Gastrocnemius medialis (tissue), 4 donors: ENCODE measurements at regions not wholly inside any gene's neighbourhood (a gene's known extent, or its start where the extent isn't known, plus 50 kb on each side); places are given as distances from the start of the nearest gene placed in this dataset.

ENCODE experiments used
- ATAC-seq, 2 donors: fragments of 150-250 bp; one replicate each; pipeline ENCODE4 v1.9.1; 2016
- DNase-seq, 2 donors: peaks; one replicate each; pipeline ENCODE4 v3.0.0-alpha.2; 2019
- H3K27ac ChIP-seq, 4 donors: fragments of 200-600 bp; sonication (generic); 1 replicate in 1 of 4; 2 replicates in 3 of 4; pipeline ENCODE4 v1.5.1; 2016 to 2018; ENCODE audit warnings: mild to moderate bottlenecking in 2 of 4, moderate library complexity in 1 of 4
- H3K27me3 ChIP-seq, 3 donors: fragments of 200-600 bp; sonication (generic) in 2 of 3; 1 replicate in 1 of 3; 2 replicates in 2 of 3; pipeline versions ENCODE4 v1.5.1 to v1.6.0; 2016 to 2019; ENCODE audit warnings: mild to moderate bottlenecking in 1 of 3, moderate library complexity in 1 of 3
- H3K36me3 ChIP-seq, 2 donors: fragments of 200-600 bp; sonication (generic) in 1 of 2; one replicate each; pipeline ENCODE4 v1.5.1; 2017 to 2018
- H3K4me1 ChIP-seq, 2 donors: fragments of 200-600 bp; sonication (generic) in 1 of 2; one replicate each; pipeline ENCODE4 v1.5.1; 2016 to 2017; ENCODE audit warnings: mild to moderate bottlenecking in 2 of 2
- H3K4me3 ChIP-seq, 4 donors: fragments of 200-600 bp; sonication (generic) in 3 of 4; 1 replicate in 1 of 4; 2 replicates in 3 of 4; pipeline ENCODE4 v1.5.1; 2016 to 2019; ENCODE audit warnings: mild to moderate bottlenecking in 2 of 4
- H3K9me3 ChIP-seq, 3 donors: fragments of 200-600 bp; sonication (generic) in 2 of 3; 1 replicate in 1 of 3; 2 replicates in 2 of 3; pipeline ENCODE4 v1.5.1; 2016 to 2019
- CTCF ChIP-seq, 5 experiments: fragments of 450-650 bp in 3 of 5; fragments of 200-600 bp in 2 of 5; sonication (generic) in 2 of 5; IDR thresholded peaks in 4 of 5; conservative IDR thresholded peaks in 1 of 5; 1 replicate in 4 of 5; 2 replicates in 1 of 5; pipeline ENCODE4 v1.5.1; 2016 to 2019; ENCODE audit warnings: antibody characterized with exemption in 5 of 5, mild to moderate bottlenecking in 3 of 5, moderate library complexity in 3 of 5
- POLR2A ChIP-seq, 2 donors: fragments of 450-650 bp; IDR thresholded peaks; one replicate each; pipeline ENCODE4 v1.6.1; 2017; ENCODE audit warnings: antibody characterized with exemption in 2 of 2, mild to moderate bottlenecking in 2 of 2, moderate library complexity in 2 of 2
- in situ Hi-C, 4 donors: fragments of 200-750 bp; cut with MboI; loops; one replicate each; pipeline versions ENCODE4 v1.15.0 to v1.8.0; 2017; ENCODE audit warnings: low sequenced_read_pairs in 4 of 4
- intact Hi-C: fragments of 100-400 bp; cut with DNase I; formaldehyde crosslinking; loops from one replicate; pipeline ENCODE4 v1.15.1; 2023; ENCODE audit warnings: low total_unique reads

GRCh38 chr15:81575436-81576123 lies 201.6 kb upstream of the TMC3 start:
- ATAC-seq (no peak), DNase-seq (no peak)

GRCh38 chr15:81573098-81573746 lies 199.2 kb upstream of the TMC3 start:
- intact Hi-C loops (no loop called here), in situ Hi-C loops (no loop called here)
- Histone ChIP-seq H3K27ac (no peak overlapping the region), H3K4me3 (no peak overlapping the region), H3K9me3 (no peaks in the 10 kb centered on the region), H3K27me3 (peaks cover 0 to 3% (median 0%) of the 10 kb centered on the region in 3 donors), H3K36me3 (no peaks in the 10 kb centered on the region), H3K4me1 (no peaks in the 10 kb centered on the region)
- TF ChIP-seq CTCF (IDR thresholded peaks at IDR 0.05 in 4 of 5, conservative IDR thresholded peaks at IDR 0.05 in 1 of 5): no peak
- TF ChIP-seq POLR2A (IDR thresholded peaks at IDR 0.05): no peak
- DNase-seq (no peak), ATAC-seq (no peak)

More at GRCh38 chr15:81575436-81576123, 201.6 kb upstream of the TMC3 start:
- intact Hi-C loops (no loop called here), in situ Hi-C loops (no loop called here)
- no peak for TF ChIP-seq CTCF (IDR thresholded peaks at IDR 0.05 in 4 of 5, conservative IDR thresholded peaks at IDR 0.05 in 1 of 5)
- TF ChIP-seq POLR2A (IDR thresholded peaks at IDR 0.05): no peak
- Histone ChIP-seq H3K9me3 (peaks cover 0 to 5% (median 0%) of the 10 kb centered on the region in 3 donors), H3K27ac (no peak overlapping the region), H3K4me3 (no peak overlapping the region), H3K36me3 (no peaks in the 10 kb centered on the region), H3K4me1 (no peaks in the 10 kb centered on the region), H3K27me3 (peaks cover 0 to 3% (median 3%) of the 10 kb centered on the region in 3 donors)

GRCh38 chr15:81572190-81572589 lies 198.2 kb upstream of the TMC3 start:
- Histone ChIP-seq H3K36me3 (no peaks in the 10 kb centered on the region), H3K4me3 (no peak overlapping the region), H3K27ac (no peak overlapping the region), H3K27me3 (peaks cover 0 to 3% (median 0%) of the 10 kb centered on the region in 3 donors), H3K4me1 (no peaks in the 10 kb centered on the region), H3K9me3 (no peaks in the 10 kb centered on the region)
- DNase-seq: no peak
- intact Hi-C loops: no loop called here
- ATAC-seq: no peak
- in situ Hi-C loops: no loop called here
- TF ChIP-seq CTCF (IDR thresholded peaks at IDR 0.05 in 4 of 5, conservative IDR thresholded peaks at IDR 0.05 in 1 of 5) (no peak), POLR2A (IDR thresholded peaks at IDR 0.05) (no peak)

GRCh38 chr15:81569286-81570080 lies 195.5 kb upstream of the TMC3 start:
- no peaks in the 10 kb centered on the region for H3K36me3 ChIP-seq
- H3K4me3 ChIP-seq: no peak overlapping the region
- ATAC-seq (no peak), DNase-seq (no peak)
- no peaks in the 10 kb centered on the region for H3K4me1 ChIP-seq
- no peaks in the 10 kb centered on the region for H3K27me3 ChIP-seq
- intact Hi-C loops (no loop called here), in situ Hi-C loops (no loop called here)
- H3K9me3 ChIP-seq: no peaks in the 10 kb centered on the region
- TF ChIP-seq CTCF (IDR thresholded peaks at IDR 0.05 in 4 of 5, conservative IDR thresholded peaks at IDR 0.05 in 1 of 5) (no peak), POLR2A (IDR thresholded peaks at IDR 0.05) (no peak)
- H3K27ac ChIP-seq: no peak overlapping the region
